Stimulated activated CD8-positive, alpha-beta memory T cell treated with anti-CD3 and anti-CD28 coated beads, Interleukin-4, amount 100 ng/mL, for 4 hours (primary cell): ENCODE measurements at regions not wholly inside any gene's neighbourhood (a gene's known extent, or its start where the extent isn't known, plus 50 kb on each side); places are given as distances from the start of the nearest gene placed in this dataset.
"Not testable (repeated sequence)": the region's sequence is repeated elsewhere in the genome, so short reads cannot be mapped to it uniquely, and the experiment has no call there.

Source experiments
- DNase-seq, 2 donors: peaks; one replicate each; pipeline ENCODE4 v3.0.0-alpha.2; 2020; ENCODE audit warnings: low read depth in 2 of 2, low spot score in 1 of 2

- not testable (repeated sequence) for DNase-seq
Measured at GRCh38 chr16:29260683-29261426, 145.7 kb downstream of the NPIPB11 start.

GRCh38 chr16:29259635-29260457, 146.7 kb downstream of the NPIPB11 start:
- DNase-seq, result not testable (repeated sequence)

- not testable (repeated sequence) for DNase-seq
Measured at GRCh38 chr16:29258946-29259634, 147.4 kb downstream of the NPIPB11 start.

- not testable (repeated sequence) for DNase-seq
Measured at GRCh38 chr16:29257419-29258336, 148.8 kb downstream of the NPIPB11 start.

GRCh38 chr16:29256501-29256981, 150.0 kb downstream of the NPIPB11 start:
- no peak for DNase-seq

- DNase-seq, result not testable (repeated sequence)
Measured at GRCh38 chr16:29255957-29256356, 150.6 kb downstream of the NPIPB11 start.

- DNase-seq, result not testable (repeated sequence)
Measured at GRCh38 chr16:29255496-29255796, 151.1 kb downstream of the NPIPB11 start.

- no peak for DNase-seq
Measured at GRCh38 chr16:29254676-29255495, 151.6 kb downstream of the NPIPB11 start.

- not testable (repeated sequence) for DNase-seq
Measured at GRCh38 chr16:29253716-29254590, 152.6 kb downstream of the NPIPB11 start.

- DNase-seq, result not testable (repeated sequence)
Measured at GRCh38 chr16:29253066-29253590, 153.4 kb downstream of the NPIPB11 start.

GRCh38 chr16:29252311-29252710, 154.2 kb downstream of the NPIPB11 start:
- not testable (repeated sequence) for DNase-seq

GRCh38 chr16:29251571-29252011, 154.9 kb downstream of the NPIPB11 start:
- not testable (repeated sequence) for DNase-seq

- not testable (repeated sequence) for DNase-seq
Measured at GRCh38 chr16:29250923-29251434, 155.5 kb downstream of the NPIPB11 start.

GRCh38 chr16:29250469-29250868, 156.0 kb downstream of the NPIPB11 start:
- DNase-seq, result not testable (repeated sequence)

- not testable (repeated sequence) for DNase-seq
Measured at GRCh38 chr16:29248940-29249318, 157.6 kb downstream of the NPIPB11 start.

GRCh38 chr16:29248306-29248939, 158.1 kb downstream of the NPIPB11 start:
- not testable (repeated sequence) for DNase-seq

GRCh38 chr16:29246091-29246490, 160.4 kb downstream of the NPIPB11 start:
- DNase-seq, result not testable (repeated sequence)

GRCh38 chr16:29237971-29238370, 168.5 kb downstream of the NPIPB11 start:
- DNase-seq, result no peak
